ENCODE measurements at regions not wholly inside any gene's neighbourhood (a gene's known extent, or its start where the extent isn't known, plus 50 kb on each side); places are given as distances from the start of the nearest gene placed in this dataset.

- Histone ChIP-seq H3K27ac (no peak overlapping the region), H3K4me1 (ENCODE audit: low read depth) (no peaks in the 10 kb centered on the region), H3K36me3 (no peaks in the 10 kb centered on the region), H3K27me3 (no peaks in the 10 kb centered on the region), H3K4me3 (no peak overlapping the region), H3K9me3 (ENCODE audit: low read depth) (no peaks in the 10 kb centered on the region)
- no peak for DNase-seq (ENCODE audit: low read depth in 1 of 2, low spot score in 1 of 2)
- TF ChIP-seq CTCF (IDR thresholded peaks at IDR 0.05; ENCODE audit: low read depth, low read length) = no peak
Observed at GRCh38 chr14:87508333-87508732, 484.6 kb downstream of the GALC start.

- TF ChIP-seq CTCF (IDR thresholded peaks at IDR 0.05; ENCODE audit: low read depth, low read length) = no peak
- no peak for DNase-seq (ENCODE audit: low read depth in 1 of 2, low spot score in 1 of 2)
- H3K4me1 ChIP-seq (ENCODE audit: low read depth) = no peaks in the 10 kb centered on the region
- H3K27me3 ChIP-seq = no peaks in the 10 kb centered on the region
- H3K9me3 ChIP-seq (ENCODE audit: low read depth) = no peaks in the 10 kb centered on the region
- no peaks in the 10 kb centered on the region for H3K36me3 ChIP-seq
- H3K4me3 ChIP-seq = no peak overlapping the region
- no peak overlapping the region for H3K27ac ChIP-seq
Observed at GRCh38 chr14:87503711-87504110, 489.3 kb downstream of the GALC start.

GRCh38 chr14:87497301-87497700 is 495.7 kb downstream of the GALC start:
- H3K36me3 ChIP-seq = no peaks in the 10 kb centered on the region
- H3K4me3 ChIP-seq = no peak overlapping the region
- no peak for DNase-seq (ENCODE audit: low read depth in 1 of 2, low spot score in 1 of 2)
- H3K27me3 ChIP-seq = no peaks in the 10 kb centered on the region
- no peaks in the 10 kb centered on the region for H3K4me1 ChIP-seq (ENCODE audit: low read depth)
- no peak overlapping the region for H3K27ac ChIP-seq
- no peak for TF ChIP-seq CTCF (IDR thresholded peaks at IDR 0.05; ENCODE audit: low read depth, low read length)
- H3K9me3 ChIP-seq (ENCODE audit: low read depth) = no peaks in the 10 kb centered on the region

GRCh38 chr14:87494010-87494409 is 499.0 kb downstream of the GALC start:
- Histone ChIP-seq H3K4me1 (ENCODE audit: low read depth) (no peaks in the 10 kb centered on the region), H3K4me3 (no peak overlapping the region), H3K27me3 (no peaks in the 10 kb centered on the region), H3K9me3 (ENCODE audit: low read depth) (no peaks in the 10 kb centered on the region), H3K36me3 (no peaks in the 10 kb centered on the region), H3K27ac (no peak overlapping the region)
- TF ChIP-seq CTCF (IDR thresholded peaks at IDR 0.05; ENCODE audit: low read depth, low read length) = no peak
- no peak for DNase-seq (ENCODE audit: low read depth in 1 of 2, low spot score in 1 of 2)

GRCh38 chr14:87492561-87492960 is 500.4 kb downstream of the GALC start:
- no peaks in the 10 kb centered on the region for H3K9me3 ChIP-seq (ENCODE audit: low read depth)
- no peaks in the 10 kb centered on the region for H3K4me1 ChIP-seq (ENCODE audit: low read depth)
- no peak for TF ChIP-seq CTCF (IDR thresholded peaks at IDR 0.05; ENCODE audit: low read depth, low read length)
- no peak for DNase-seq (ENCODE audit: low read depth in 1 of 2, low spot score in 1 of 2)
- no peak overlapping the region for H3K4me3 ChIP-seq
- no peaks in the 10 kb centered on the region for H3K36me3 ChIP-seq
- no peaks in the 10 kb centered on the region for H3K27me3 ChIP-seq
- no peak overlapping the region for H3K27ac ChIP-seq

- Histone ChIP-seq H3K9me3 (ENCODE audit: low read depth) (no peaks in the 10 kb centered on the region), H3K36me3 (no peaks in the 10 kb centered on the region), H3K27me3 (no peaks in the 10 kb centered on the region), H3K27ac (no peak overlapping the region), H3K4me3 (no peak overlapping the region), H3K4me1 (ENCODE audit: low read depth) (no peaks in the 10 kb centered on the region)
- TF ChIP-seq CTCF (IDR thresholded peaks at IDR 0.05; ENCODE audit: low read depth, low read length) = no peak
- DNase-seq (ENCODE audit: low read depth in 1 of 2, low spot score in 1 of 2) = no peak
Observed at GRCh38 chr14:87491816-87492215, 501.2 kb downstream of the GALC start.
